DMS153 (cell line): ENCODE measurements at regions not wholly inside any gene's neighbourhood (a gene's known extent, or its start where the extent isn't known, plus 50 kb on each side); places are given as distances from the start of the nearest gene placed in this dataset.

ENCODE experiments used
- DNase-seq: peaks from one replicate; lab custom pipeline; 2025; lab: John Stamatoyannopoulos, UW

DNA sequence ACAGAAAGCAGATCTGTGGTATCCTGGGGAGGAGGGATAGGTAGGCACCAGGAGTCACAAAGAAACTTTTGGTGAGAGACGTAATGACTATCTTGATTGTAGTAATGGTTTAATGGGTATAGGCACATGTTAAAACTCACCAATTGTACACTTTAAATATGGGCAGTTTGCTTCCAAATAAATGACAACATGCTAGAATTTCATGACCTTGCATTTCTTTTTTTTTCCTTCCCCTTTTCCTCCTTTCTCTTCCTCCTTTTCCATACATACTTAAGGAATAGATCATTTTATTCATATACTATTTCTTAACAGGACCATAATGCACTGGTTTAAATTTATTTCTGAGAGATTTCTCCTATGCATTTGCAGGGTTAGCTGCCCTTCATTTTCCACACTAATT lies 341.8 kb downstream of the TMEM182 start:
- no peak for DNase-seq

DNA sequence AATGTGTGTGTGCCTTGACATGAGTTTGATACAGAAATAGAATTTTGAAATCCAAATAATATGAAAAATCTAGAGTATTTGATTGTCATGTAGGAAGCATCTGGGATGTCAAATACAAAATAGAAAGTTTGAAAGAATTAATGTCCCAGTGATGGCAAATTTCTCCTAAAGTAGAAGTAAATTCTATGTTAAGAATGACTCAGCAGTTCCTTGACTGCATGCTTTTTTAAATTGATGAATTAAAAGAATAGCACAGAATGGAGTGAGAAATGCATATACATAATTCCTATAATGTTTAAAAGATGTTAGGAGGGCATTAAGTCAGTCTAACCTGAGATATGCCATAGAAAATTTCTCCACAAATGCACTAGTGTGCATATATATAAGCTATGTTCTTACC lies 357.5 kb downstream of the TMEM182 start:
- DNase-seq = no peak

DNA sequence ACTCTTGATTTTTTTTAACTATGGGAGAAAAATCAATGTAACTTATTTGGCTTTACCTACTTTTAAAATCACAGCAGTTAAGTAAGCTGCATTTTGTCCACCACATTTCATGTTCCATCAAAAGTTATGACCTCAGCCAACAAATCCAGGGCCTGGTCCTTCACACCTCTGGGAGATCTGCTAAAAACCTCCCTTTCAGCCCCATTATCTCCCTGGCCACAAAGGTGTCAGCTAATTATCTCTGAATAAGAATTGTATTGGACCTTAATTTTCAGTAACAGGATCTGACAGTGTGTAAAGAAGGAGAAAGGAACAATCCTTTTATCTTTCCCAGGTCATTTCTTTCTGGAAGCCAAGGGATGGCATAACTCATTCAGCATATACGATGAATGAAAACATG lies 359.3 kb downstream of the TMEM182 start:
- no peak for DNase-seq

DNA sequence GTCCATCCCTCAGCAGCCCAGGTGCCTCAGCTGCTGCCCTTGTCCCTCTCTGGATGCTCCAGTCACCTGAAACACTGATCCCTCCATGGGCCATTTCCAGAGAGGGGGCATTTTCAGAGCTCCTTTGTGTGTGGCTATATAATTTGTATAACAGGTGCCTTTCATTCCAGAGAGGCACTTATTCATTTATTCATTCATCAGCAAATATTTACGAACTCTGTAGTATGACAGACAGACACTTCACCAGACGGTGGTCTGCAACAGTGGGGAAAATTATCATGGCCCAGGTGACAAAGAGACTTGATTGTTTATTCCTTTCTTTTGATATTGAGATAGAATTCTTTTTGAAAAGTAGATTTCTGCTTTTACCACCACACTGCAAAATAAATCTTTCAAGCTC lies 361.7 kb downstream of the TMEM182 start:
- no peak for DNase-seq

DNA sequence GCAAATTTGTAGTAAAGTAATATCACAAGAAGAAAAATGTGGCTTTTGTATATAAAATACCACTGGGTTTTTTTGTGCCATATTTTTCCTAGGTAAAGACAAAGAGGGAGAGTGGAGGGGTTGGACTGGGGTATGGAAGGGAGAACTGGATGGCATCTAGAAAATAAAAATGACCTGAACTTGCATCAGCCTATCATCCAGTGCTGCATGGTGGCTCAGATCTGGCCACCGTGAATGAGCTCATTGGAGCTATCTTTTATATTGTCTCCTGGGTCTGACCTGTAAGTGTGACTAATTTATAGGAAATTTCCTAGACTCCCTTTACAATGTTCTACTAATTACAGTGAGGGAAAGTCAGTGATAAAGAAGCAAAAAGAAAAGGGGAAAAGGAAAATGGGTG lies 369.0 kb downstream of the TMEM182 start:
- no peak for DNase-seq

DNA sequence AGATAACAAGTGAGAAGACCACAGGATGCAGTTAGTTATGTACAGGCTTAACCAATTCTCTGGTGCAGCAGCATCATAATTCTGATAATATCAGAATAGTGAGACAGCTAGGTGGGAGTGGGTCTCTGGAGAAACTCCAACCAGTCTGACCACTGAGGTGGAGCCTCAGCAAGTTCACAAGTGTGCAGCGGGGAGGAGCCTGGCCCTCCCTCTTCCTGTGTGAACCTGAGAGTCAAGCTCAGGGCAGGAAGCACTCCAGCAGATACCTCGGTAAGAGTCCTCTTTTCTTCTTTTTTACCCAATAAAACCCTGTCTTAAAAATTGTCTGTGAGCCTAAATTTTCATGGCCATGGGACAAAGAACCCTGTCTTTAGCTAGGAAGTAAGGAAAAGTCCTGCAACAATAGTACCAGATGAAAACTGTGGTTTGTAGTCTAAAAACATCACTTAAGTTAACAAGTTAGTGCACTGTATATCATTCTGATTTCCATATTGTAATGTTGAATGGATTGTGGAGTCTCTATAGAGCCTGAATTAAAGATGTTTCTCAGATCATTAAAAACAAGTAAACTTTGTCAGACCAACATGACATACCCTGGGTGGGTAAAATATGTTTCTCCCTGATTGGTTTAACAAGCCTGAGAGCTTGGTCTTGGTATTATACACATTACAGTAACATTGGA lies 370.8 kb downstream of the TMEM182 start:
- no peak for DNase-seq

DNA sequence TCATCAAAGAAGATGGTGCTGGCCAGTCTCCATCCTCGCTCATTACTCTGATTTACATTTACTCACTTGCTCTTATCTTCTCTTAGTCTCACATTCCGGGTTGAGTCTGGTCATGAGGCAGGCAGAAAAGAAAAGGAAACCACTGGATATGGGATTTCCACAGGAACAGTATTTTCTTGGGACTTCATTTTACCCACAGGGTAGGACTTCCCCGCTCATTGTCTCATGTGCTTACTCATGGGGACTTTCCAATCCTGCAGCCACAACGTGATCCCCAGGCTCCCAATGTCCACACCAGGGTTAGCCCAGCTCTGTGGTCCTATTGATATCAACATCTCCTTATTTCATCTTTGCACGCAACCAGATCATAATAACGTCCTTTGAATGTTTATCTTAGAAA lies 373.8 kb downstream of the TMEM182 start:
- no peak for DNase-seq

DNA sequence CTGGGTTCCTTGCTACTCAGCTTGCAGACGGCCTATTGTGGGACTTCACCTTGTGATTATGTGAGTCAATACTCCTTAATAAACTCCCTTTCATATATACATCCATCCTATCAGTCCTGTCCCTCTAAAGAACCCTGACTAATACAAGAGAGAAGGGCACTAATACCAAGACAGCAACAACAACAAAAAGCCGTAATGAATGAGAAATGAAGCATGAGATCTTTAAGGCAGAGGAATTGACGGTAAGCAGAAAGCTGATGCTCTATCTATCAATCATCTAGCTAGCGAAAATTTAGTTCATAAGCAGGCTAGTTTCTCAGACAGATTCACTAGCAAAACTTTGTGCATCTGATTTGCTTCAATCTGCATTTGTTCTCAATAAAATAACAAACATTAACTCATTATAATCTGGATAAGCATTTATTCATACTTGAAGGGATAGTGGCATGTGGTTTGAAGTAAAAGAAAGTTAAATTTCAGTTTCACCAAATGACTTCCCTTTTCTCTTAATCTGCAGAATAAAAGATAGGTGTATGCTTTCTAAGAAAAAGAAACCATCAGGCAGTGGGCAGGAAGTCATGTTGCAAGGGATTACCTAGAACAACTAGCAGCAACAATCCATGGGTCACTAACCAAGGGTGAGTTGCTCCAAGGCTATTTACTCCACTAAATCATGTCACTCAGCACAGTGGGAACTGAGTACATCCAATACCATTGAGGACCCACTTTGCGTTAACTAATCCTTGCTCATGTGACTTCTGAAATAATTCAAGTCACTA lies 376.5 kb downstream of the TMEM182 start:
- no peak for DNase-seq

DNA sequence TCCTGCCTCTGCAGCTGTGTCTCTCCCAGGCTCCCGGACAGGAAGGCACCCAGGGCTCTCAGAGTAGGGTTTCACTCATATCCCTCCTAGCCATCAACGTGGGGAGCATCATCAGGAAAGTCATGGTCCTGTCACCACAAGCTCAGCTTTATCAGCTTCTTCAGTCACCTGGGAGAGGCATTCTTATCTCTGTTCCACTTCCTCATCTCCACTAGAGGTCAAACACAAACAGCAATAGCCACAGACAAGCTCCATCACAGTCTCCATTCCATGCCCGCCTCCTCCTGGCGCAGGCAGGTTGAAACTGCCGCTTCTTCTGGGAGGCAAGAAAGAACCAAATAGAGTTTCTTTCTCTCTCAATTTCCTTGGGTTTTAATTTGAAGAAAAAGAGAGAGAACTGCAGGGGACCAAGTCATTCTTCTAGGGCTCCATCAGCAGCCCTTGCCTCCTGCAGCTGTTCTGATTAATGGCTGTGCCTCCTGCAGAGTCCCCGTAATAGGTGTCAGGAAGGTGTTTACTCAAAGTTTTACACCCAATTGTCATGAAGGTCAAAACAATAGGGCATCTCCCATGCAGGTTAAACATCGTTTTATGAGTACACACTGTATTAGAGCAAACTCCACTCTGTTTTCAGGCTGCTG lies 377.9 kb downstream of the TMEM182 start:
- DNase-seq = no peak

DNA sequence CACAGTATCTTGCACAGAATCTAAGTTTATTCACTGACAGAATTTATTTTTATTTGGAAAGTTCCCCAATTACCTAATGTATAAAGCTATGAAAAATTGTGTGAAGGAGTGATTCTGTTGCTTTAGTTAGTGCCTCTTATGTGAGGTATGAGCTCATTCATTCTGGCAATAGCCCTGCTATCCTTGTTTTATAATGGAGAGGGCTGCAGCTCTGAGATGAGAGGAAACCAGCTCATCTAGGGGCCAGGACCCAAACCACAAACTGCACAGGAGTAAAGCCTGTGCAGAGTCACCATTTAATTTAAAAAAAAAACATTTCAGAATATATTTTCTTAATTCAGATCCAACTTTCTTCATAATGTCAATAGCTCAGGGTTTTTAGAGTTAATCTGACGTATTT lies 383.0 kb downstream of the TMEM182 start:
- no peak for DNase-seq

DNA sequence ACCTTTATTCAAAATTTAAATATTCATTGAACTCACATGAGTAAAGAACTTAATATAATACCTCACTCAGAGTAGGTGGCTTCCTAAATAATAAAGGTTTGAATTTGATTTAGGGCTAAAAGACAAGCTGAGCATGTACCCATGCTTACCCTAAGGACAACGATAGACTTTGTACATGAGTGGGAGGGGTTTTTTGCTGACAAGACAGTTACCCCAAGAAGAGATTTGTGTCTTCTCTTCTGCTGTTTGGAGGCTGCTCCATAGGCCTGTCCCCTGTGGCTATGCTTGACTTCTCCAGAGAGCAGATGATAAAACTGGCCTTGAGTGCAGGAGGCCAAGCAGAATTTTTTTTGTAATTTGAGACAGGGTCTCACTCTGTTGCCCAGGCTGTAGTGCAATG lies 383.9 kb downstream of the TMEM182 start:
- DNase-seq = no peak

DNA sequence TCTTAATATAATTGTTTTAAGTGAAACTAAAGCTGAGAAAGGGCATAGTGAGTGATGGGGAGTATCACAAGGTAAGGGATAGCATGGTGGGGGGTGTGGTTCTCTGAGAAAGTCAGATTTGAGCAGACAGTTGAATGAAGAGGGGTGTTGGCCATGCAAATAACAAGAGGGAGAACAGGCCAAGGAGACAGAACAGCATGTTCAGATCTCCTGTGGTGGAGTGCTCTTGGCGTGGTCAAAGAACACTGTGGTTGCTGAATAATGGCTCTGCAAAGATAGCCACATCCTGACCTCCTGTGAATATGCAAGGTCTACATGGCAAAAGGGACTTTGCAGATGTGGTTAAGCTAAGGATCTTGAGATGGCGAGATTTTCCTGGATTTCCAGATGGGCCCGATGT lies 389.2 kb downstream of the TMEM182 start:
- no peak for DNase-seq

DNA sequence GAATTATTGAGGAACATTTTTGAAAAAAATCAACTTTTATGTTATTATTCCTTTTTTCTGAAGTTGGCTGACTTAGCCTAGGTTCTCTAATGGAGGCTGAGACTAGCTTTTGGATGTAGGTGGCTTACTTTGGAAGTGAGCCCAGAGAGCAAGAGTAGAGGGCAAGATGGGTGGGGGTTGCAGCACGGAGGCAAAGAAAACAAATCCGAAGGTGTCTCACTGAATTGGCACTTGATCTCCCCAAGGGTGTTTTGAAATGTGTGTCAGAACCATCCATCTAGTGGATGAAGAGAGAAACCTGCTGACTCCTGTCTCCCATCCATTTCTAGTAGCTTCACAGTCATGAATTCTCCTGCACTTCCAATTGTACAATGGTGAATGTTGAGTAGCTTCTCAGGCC lies 390.7 kb downstream of the TMEM182 start:
- no peak for DNase-seq

DNA sequence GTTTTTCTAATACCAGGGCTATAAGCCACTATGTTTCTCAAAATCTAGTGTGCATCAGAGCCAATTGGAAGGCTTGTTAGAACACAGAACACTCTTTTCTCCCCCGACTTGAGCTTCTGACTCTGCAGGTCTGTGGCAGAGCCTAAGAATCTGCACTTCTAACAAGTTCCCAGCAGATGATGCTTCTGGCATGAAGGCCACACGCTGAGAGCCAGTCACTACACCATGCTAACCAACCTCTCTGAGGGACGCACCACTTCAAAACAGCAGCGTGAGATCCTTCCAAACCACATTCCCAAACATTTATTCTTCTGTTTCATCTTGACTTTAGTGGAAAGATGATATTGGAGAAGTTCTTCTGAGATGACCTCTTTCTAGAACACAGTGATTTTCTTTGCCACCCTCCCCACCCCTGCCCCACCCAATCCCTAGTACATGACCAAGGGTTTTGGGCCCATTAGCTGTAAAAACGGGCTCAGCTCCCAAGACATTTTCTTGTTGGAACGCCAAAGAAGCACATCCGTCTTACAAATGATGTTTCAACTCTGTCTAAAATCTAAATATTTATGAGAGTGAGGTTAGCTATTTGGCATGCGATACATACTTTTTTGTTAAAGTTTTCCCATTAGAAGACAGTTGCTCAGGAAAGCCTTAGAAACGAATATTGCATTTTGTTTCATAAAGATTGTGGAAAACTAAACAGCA lies 391.9 kb downstream of the TMEM182 start:
- no peak for DNase-seq

DNA sequence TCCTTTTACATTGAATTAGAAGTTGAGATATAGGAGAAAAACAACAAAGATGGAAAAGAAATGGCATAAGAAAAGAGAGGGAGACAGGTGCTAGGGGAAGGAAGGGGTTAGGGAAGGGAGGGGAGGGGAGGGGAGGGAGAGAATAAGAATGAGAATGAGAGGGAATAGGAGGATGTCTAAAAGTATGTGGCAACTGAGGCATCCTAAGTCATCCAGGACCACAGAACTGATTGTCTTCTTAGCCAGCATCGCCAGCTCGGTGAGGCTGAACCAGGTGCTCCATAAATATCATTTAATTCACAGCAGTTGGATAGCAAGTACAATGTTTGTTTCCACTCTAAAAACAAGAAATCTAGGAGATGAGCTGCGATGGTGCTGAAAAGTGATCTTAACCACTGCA lies 393.5 kb downstream of the TMEM182 start:
- no peak for DNase-seq

DNA sequence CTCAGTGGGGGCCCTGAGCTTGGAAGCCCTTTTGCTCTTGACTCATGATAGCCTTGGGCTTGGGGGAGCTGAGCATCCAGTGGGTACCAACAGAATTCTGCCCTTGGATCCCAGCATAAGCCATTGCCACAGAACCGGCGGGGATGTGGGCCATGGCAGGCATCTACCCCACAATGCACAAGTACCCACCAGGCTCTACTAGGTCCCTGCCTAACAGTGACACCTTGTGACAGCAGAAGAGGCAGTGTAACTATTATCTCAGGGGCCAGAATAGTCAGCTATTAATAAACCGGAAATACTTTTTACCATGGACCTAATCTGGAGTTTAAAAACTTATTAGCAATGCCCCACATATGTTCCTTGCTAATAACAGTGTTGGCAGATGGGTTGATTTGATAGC lies 397.2 kb downstream of the TMEM182 start:
- no peak for DNase-seq

DNA sequence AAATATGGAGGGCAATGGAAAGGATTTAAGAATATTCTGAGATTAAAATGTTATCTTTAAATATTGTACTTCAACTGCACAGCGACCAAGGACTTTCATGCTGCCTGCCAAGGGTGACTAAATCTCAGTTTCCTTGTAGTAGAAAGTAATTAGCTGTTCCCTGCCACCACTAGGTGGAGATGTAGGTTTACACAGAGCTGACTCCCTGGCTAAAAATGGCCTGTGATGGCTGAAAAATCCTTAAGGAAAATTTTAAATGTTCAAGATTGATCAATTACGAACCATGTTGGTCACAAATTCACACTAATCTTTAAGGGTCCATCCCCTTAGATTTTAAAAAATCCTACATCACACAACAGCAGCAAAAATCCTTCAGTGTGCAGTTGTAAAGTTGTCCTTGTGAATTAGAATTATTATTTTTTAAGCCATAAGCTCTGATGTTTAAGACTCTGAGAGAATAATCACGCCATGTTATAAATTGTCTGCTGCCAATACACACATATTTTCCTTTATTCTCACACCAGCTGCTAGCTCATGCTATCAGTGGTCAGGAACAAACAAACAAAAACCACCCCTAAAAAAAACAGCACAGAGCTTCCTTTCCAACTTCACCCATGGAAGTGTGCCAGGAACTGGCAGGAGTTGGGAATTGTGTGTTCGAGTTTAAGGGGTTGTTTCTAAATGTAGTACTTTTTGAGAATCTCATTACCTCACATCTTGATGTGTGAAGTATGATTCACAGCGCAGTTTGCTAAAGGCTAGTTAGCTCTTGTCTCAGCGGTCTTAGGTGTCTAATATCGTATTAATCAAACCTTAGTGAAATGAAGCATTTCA lies 399.8 kb downstream of the TMEM182 start:
- DNase-seq = peak; percentile 60

DNA sequence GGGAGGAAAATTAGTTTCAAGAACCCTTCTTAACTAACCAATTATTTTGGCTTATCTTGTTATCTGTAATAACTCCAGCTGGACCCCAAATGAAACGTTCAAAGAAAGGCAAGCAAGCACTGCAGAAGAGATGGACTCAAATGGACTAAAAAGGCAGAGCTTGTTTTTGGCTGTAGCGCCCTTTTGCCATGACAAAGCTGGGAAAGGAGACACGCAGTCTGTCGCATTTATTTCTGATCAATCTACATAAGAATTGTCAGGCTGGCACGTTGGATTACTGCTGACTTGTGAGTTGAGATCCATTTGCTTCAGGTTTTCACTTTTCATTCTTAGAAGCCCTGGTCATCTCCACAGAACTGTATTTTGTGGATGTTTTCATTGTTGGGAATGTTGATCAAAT lies 402.9 kb downstream of the TMEM182 start:
- no peak for DNase-seq

DNA sequence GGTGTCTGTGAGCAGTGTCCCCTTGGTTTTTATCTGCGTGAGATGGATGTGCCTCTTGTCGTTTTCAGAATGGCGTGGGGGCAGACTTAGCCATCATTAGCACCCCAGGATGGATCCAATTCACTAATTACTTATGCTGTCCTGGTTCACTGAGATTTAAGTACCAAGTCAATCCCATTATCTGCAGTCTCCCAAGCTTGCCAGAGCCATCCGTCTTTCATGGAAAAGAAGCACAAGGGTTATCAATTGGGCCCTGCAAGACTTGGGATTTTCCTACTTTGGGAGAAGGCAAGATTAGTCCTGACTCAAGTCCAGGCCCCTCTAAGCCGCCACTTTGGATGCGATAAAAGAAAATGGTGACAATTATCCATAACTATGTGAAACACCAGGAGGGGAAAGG lies 404.0 kb downstream of the TMEM182 start:
- DNase-seq = no peak

DNA sequence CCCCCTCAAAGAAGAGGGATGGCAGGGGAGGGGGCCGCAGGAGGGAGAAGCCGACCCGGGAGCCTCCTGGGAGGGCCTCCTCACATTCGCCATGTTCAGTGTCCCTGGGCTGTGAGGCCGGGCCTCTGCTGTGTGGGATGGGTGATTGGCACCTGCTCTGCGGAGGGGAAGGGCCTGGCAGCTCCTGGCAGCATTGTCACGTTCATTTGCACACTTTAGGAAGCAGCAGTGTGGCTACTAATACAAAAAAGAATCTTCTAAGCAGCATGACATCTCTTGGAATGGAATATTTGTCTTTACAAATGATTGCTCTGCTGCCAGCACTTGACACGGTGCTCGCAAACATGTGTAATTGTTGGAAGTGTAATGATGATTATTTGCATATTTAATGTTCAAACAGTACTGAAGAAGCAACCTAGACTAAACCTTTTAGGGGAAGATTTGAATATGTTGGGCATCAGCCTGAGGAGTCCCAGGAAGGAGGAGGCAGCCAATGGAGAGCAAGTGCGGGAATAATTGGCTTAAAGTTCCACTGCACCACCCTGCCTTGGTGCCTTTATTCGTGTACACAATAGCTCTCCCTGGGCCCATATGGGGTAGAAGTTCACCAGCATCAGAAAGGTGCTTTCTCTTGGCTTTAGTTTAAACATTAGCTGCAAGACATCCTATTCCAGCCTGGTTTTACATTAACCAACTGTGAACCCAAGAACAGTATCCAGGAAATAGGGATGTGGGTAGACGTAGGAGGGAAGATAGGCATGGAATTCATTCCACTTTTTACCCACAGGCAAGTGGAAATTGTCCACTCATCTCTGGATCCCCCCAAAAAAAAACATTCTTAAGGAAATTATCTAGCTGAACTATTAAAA lies 404.9 kb downstream of the TMEM182 start:
- no peak for DNase-seq

DNA sequence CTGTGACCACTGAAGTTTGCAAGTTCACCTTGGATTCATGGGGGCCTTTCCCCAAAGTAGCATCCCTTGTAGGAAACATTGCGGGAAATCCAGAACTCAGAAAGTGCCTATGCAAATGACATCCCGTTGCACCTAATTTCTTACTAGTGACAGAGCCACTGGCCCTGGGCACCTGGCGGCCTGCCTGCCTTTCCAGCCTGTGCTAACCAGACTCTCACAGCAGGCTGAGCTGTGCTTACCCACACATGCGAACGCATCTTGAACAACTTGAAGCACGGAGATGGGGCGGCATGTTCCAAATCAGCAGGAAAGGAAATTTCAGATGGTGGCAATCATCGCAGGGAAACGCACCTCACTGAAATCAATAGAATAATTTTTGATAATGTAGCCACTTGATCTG lies 405.8 kb downstream of the TMEM182 start:
- DNase-seq = no peak
